WTC11 (cell line): ENCODE measurements at regions not wholly inside any gene's neighbourhood (a gene's known extent, or its start where the extent isn't known, plus 50 kb on each side); places are given as distances from the start of the nearest gene placed in this dataset.

Source experiments
- ATAC-seq: fragments of 200-7000 bp; cut with Tn5 transposase; 2 replicates; pipeline ENCODE4 v1.10.0; 2021; ENCODE audit warnings: mild to moderate bottlenecking, moderate library complexity
- CTCF ChIA-PET: fragments of 300-600 bp; sonication (Branson Sonifier 250); formaldehyde crosslinking; loops from one replicate; lab custom pipeline; 2021; ENCODE audit warnings: antibody characterized with exemption; lab: Charles Lee
- POLR2A ChIA-PET: fragments of 350-600 bp; sonication (Branson Sonifier 250); formaldehyde crosslinking; loops from one replicate; lab custom pipeline; 2021; ENCODE audit warnings: antibody characterized with exemption; lab: Charles Lee
- DNase-seq: peaks from one replicate; pipeline ENCODE4 v3.0.0; 2021; ENCODE audit warnings: low spot score
- H3K27ac Mint-ChIP-seq: 2 replicates; pipeline ENCODE4 v1.8.0; 2021; ENCODE audit warnings: mixed read lengths
- H3K27me3 Mint-ChIP-seq: 2 replicates; pipeline ENCODE4 v1.8.0; 2021; ENCODE audit warnings: low read depth, mild to moderate bottlenecking, moderate library complexity, mixed read lengths
- H3K36me3 Mint-ChIP-seq: 2 replicates; pipeline ENCODE4 v1.8.0; 2021; ENCODE audit warnings: mixed read lengths
- H3K4me1 Mint-ChIP-seq: 2 replicates; pipeline ENCODE4 v1.8.0; 2022; ENCODE audit warnings: mixed read lengths
- H3K4me3 Mint-ChIP-seq: 2 replicates; pipeline ENCODE4 v1.8.0; 2021; ENCODE audit warnings: mild to moderate bottlenecking, moderate library complexity, mixed read lengths
- H3K9me3 Mint-ChIP-seq: 2 replicates; pipeline ENCODE4 v1.8.0; 2021; ENCODE audit warnings: mixed read lengths
- CDX4 ChIP-seq: fragments of 250-450 bp; sonication (Bioruptor Pico); IDR thresholded peaks from 2 replicates; pipeline ENCODE4 v1.9.0; 2021; ENCODE audit warnings: moderate library complexity, mild to moderate bottlenecking, inconsistent platforms, borderline replicate concordance
- E2F4 ChIP-seq: sonication (generic); formaldehyde crosslinking; IDR thresholded peaks from 2 replicates; pipeline ENCODE4 v1.8.1; 2022; ENCODE audit warnings: low read depth, mild to moderate bottlenecking, moderate library complexity, missing genetic modification reagents, borderline replicate concordance
- EMX1 ChIP-seq: fragments of 250-450 bp; sonication (Bioruptor Pico); IDR thresholded peaks from 2 replicates; pipeline ENCODE4 v1.8.0; 2021; ENCODE audit warnings: mild to moderate bottlenecking
- GTF2I ChIP-seq: fragments of 250-450 bp; sonication (Bioruptor Pico); conservative IDR thresholded peaks from 2 replicates; pipeline ENCODE4 v1.4.0; 2021; ENCODE audit warnings: mild to moderate bottlenecking
- HMGA2 ChIP-seq: fragments of 250-450 bp; sonication (Bioruptor Pico); IDR thresholded peaks from 2 replicates; pipeline ENCODE4 v1.4.0; 2021; ENCODE audit warnings: mild to moderate bottlenecking, moderate library complexity
- JAZF1 ChIP-seq: fragments of 250-450 bp; sonication (Bioruptor Pico); IDR thresholded peaks from 2 replicates; pipeline ENCODE4 v1.9.0; 2021; ENCODE audit warnings: moderate library complexity, mild to moderate bottlenecking, inconsistent platforms
- JUN ChIP-seq: sonication (generic); formaldehyde crosslinking; IDR thresholded peaks from 2 replicates; pipeline ENCODE4 v1.8.0; 2023; ENCODE audit warnings: mild to moderate bottlenecking, missing genetic modification reagents
- MYBL2 ChIP-seq: sonication (generic); formaldehyde crosslinking; IDR thresholded peaks from 2 replicates; pipeline ENCODE4 v1.8.1; 2023; ENCODE audit warnings: mild to moderate bottlenecking, moderate library complexity, missing genetic modification reagents
- NFYB ChIP-seq: sonication (generic); formaldehyde crosslinking; conservative IDR thresholded peaks from 2 replicates; pipeline ENCODE4 v1.8.0; 2022; ENCODE audit warnings: low read depth, missing genetic modification reagents
- NR2C2 ChIP-seq: sonication (generic); formaldehyde crosslinking; IDR thresholded peaks from 2 replicates; pipeline ENCODE4 v1.8.0; 2022; ENCODE audit warnings: mild to moderate bottlenecking, missing genetic modification reagents
- PRRX2 ChIP-seq: fragments of 250-450 bp; sonication (Bioruptor Pico); IDR thresholded peaks from 2 replicates; pipeline ENCODE4 v1.8.0; 2021; ENCODE audit warnings: mild to moderate bottlenecking
- SOX15 ChIP-seq: fragments of 250-450 bp; sonication (Bioruptor Pico); IDR thresholded peaks from 2 replicates; pipeline ENCODE4 v1.9.0; 2021; ENCODE audit warnings: mild to moderate bottlenecking
- ZNF138 ChIP-seq: sonication (generic); formaldehyde crosslinking; conservative IDR thresholded peaks from 2 replicates; pipeline ENCODE4 v1.8.1; 2022; ENCODE audit warnings: mild to moderate bottlenecking, moderate library complexity, missing genetic modification reagents
- ZNF317 ChIP-seq: sonication (generic); formaldehyde crosslinking; IDR thresholded peaks from 2 replicates; pipeline ENCODE4 v1.8.1; 2023; ENCODE audit warnings: low read depth, mild to moderate bottlenecking, moderate library complexity, missing genetic modification reagents, borderline replicate concordance
- ZSCAN18 ChIP-seq: fragments of 250-450 bp; sonication (Bioruptor Pico); IDR thresholded peaks from 2 replicates; pipeline ENCODE4 v2.1.2; 2022; ENCODE audit warnings: mild to moderate bottlenecking, moderate library complexity
- TF ChIP-seq, protein P1 (sequence below): sonication (generic); formaldehyde crosslinking; IDR thresholded peaks from 2 replicates; pipeline ENCODE4 v1.8.1; 2023; ENCODE audit warnings: mild to moderate bottlenecking, missing genetic modification reagents, moderate library complexity
- TF ChIP-seq, protein P2 (sequence below): sonication (generic); formaldehyde crosslinking; IDR thresholded peaks from 2 replicates; pipeline ENCODE4 v1.8.0; 2022; ENCODE audit warnings: mild to moderate bottlenecking, missing genetic modification reagents
- TF ChIP-seq, protein P3 (sequence below): sonication (generic); formaldehyde crosslinking; IDR thresholded peaks from 2 replicates; pipeline ENCODE4 v1.8.0; 2022; ENCODE audit warnings: missing genetic modification reagents
- TF ChIP-seq, protein P4 (sequence below): sonication (generic); formaldehyde crosslinking; IDR thresholded peaks from 2 replicates; pipeline ENCODE4 v1.8.1; 2023; ENCODE audit warnings: mild to moderate bottlenecking, missing genetic modification reagents
- TF ChIP-seq, protein P5 (sequence below): sonication (generic); formaldehyde crosslinking; IDR thresholded peaks from 2 replicates; pipeline ENCODE4 v1.8.0; 2022; ENCODE audit warnings: mild to moderate bottlenecking, missing genetic modification reagents

GRCh38 chr2:41881249-41881648 is 166.6 kb upstream of the PKDCC start:
- Mint-ChIP-seq H3K27ac (no peak overlapping the region), H3K4me3 (no peak overlapping the region), H3K27me3 (no peaks in the 10 kb centered on the region; the same call in 1 of the 2 replicates), H3K4me1 (peaks cover 18% of the 10 kb centered on the region), H3K9me3 (no peaks in the 10 kb centered on the region), H3K36me3 (no peaks in the 10 kb centered on the region)
- TF ChIP-seq NFYB (CRISPR knock-in tag) (no peak), GTF2I (no peak), NR2C2 (CRISPR knock-in tag) (no peak), JAZF1 (CRISPR knock-in tag) (no peak), MYBL2 (CRISPR knock-in tag) (no peak), E2F4 (CRISPR knock-in tag) (no peak), EMX1 (CRISPR knock-in tag) (no peak), SOX15 (CRISPR knock-in tag) (no peak), JUN (CRISPR knock-in tag) (no peak)
- TF ChIP-seq, protein P1, sequence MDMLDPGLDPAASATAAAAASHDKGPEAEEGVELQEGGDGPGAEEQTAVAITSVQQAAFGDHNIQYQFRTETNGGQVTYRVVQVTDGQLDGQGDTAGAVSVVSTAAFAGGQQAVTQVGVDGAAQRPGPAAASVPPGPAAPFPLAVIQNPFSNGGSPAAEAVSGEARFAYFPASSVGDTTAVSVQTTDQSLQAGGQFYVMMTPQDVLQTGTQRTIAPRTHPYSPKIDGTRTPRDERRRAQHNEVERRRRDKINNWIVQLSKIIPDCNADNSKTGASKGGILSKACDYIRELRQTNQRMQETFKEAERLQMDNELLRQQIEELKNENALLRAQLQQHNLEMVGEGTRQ (CRISPR knock-in tag), result no peak
- TF ChIP-seq, protein P2, sequence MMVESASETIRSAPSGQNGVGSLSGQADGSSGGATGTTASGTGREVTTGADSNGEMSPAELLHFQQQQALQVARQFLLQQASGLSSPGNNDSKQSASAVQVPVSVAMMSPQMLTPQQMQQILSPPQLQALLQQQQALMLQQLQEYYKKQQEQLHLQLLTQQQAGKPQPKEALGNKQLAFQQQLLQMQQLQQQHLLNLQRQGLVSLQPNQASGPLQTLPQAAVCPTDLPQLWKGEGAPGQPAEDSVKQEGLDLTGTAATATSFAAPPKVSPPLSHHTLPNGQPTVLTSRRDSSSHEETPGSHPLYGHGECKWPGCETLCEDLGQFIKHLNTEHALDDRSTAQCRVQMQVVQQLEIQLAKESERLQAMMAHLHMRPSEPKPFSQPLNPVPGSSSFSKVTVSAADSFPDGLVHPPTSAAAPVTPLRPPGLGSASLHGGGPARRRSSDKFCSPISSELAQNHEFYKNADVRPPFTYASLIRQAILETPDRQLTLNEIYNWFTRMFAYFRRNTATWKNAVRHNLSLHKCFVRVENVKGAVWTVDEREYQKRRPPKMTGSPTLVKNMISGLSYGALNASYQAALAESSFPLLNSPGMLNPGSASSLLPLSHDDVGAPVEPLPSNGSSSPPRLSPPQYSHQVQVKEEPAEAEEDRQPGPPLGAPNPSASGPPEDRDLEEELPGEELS, result no peak
- TF ChIP-seq, protein P3, sequence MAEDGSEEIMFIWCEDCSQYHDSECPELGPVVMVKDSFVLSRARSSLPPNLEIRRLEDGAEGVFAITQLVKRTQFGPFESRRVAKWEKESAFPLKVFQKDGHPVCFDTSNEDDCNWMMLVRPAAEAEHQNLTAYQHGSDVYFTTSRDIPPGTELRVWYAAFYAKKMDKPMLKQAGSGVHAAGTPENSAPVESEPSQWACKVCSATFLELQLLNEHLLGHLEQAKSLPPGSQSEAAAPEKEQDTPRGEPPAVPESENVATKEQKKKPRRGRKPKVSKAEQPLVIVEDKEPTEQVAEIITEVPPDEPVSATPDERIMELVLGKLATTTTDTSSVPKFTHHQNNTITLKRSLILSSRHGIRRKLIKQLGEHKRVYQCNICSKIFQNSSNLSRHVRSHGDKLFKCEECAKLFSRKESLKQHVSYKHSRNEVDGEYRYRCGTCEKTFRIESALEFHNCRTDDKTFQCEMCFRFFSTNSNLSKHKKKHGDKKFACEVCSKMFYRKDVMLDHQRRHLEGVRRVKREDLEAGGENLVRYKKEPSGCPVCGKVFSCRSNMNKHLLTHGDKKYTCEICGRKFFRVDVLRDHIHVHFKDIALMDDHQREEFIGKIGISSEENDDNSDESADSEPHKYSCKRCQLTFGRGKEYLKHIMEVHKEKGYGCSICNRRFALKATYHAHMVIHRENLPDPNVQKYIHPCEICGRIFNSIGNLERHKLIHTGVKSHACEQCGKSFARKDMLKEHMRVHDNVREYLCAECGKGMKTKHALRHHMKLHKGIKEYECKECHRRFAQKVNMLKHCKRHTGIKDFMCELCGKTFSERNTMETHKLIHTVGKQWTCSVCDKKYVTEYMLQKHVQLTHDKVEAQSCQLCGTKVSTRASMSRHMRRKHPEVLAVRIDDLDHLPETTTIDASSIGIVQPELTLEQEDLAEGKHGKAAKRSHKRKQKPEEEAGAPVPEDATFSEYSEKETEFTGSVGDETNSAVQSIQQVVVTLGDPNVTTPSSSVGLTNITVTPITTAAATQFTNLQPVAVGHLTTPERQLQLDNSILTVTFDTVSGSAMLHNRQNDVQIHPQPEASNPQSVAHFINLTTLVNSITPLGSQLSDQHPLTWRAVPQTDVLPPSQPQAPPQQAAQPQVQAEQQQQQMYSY (CRISPR knock-in tag), result no peak
- TF ChIP-seq, protein P4, sequence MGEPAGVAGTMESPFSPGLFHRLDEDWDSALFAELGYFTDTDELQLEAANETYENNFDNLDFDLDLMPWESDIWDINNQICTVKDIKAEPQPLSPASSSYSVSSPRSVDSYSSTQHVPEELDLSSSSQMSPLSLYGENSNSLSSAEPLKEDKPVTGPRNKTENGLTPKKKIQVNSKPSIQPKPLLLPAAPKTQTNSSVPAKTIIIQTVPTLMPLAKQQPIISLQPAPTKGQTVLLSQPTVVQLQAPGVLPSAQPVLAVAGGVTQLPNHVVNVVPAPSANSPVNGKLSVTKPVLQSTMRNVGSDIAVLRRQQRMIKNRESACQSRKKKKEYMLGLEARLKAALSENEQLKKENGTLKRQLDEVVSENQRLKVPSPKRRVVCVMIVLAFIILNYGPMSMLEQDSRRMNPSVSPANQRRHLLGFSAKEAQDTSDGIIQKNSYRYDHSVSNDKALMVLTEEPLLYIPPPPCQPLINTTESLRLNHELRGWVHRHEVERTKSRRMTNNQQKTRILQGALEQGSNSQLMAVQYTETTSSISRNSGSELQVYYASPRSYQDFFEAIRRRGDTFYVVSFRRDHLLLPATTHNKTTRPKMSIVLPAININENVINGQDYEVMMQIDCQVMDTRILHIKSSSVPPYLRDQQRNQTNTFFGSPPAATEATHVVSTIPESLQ (CRISPR knock-in tag), result no peak
- no peak for ATAC-seq
- ChIA-PET POLR2A (no interaction called here), CTCF (interaction anchor here (1.4 kb wide), 1 partner anchor 28 kb away, joined by 5 read pairs; no protein-coding TSS in a partner anchor)
- no peak for DNase-seq

- no peak for DNase-seq
- Mint-ChIP-seq H3K4me1 (peaks cover 3% of the 10 kb centered on the region), H3K9me3 (peaks cover 5% of the 10 kb centered on the region; the same call in 1 of the 2 replicates), H3K4me3 (no peak overlapping the region), H3K36me3 (no peaks in the 10 kb centered on the region), H3K27ac (no peak overlapping the region), H3K27me3 (no peaks in the 10 kb centered on the region)
- POLR2A ChIA-PET, result no interaction called here
- no peak for ATAC-seq
- TF ChIP-seq ZNF138 (no peak), CDX4 (CRISPR knock-in tag) (no peak), PRRX2 (CRISPR knock-in tag) (no peak), ZNF317 (CRISPR knock-in tag) (no peak), MYBL2 (CRISPR knock-in tag) (no peak), HMGA2 (no peak), ZSCAN18 (CRISPR knock-in tag) (no peak), SOX15 (CRISPR knock-in tag) (no peak)
- TF ChIP-seq, protein P5, sequence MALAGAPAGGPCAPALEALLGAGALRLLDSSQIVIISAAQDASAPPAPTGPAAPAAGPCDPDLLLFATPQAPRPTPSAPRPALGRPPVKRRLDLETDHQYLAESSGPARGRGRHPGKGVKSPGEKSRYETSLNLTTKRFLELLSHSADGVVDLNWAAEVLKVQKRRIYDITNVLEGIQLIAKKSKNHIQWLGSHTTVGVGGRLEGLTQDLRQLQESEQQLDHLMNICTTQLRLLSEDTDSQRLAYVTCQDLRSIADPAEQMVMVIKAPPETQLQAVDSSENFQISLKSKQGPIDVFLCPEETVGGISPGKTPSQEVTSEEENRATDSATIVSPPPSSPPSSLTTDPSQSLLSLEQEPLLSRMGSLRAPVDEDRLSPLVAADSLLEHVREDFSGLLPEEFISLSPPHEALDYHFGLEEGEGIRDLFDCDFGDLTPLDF (CRISPR knock-in tag), result no peak
- CTCF ChIA-PET, result interaction anchor here (2.6 kb wide), 1 partner anchor 15 kb away, joined by 11 read pairs; no protein-coding TSS in a partner anchor
Observed at GRCh38 chr2:41884718-41885117, 163.1 kb upstream of the PKDCC start.
